LHCN-M2 (cell line): ENCODE measurements at regions not wholly inside any gene's neighbourhood (a gene's known extent, or its start where the extent isn't known, plus 50 kb on each side); places are given as distances from the start of the nearest gene placed in this dataset.

Experiments used
- DNase-seq: peaks from one replicate; pipeline ENCODE4 v3.0.0-alpha.2; 2012; ENCODE audit warnings: low read depth

- DNase-seq, result no peak
Observed at GRCh38 chr11:134670247-134670782, 258.3 kb upstream of the B3GAT1 start.

- DNase-seq, result no peak
Observed at GRCh38 chr11:134669796-134670195, 257.8 kb upstream of the B3GAT1 start.

- no peak for DNase-seq
Observed at GRCh38 chr11:134668796-134669195, 256.8 kb upstream of the B3GAT1 start.

- no peak for DNase-seq
Observed at GRCh38 chr11:134668076-134668475, 256.0 kb upstream of the B3GAT1 start.

- no peak for DNase-seq
Observed at GRCh38 chr11:134667505-134667904, 255.5 kb upstream of the B3GAT1 start.

- DNase-seq, result no peak
Observed at GRCh38 chr11:134667175-134667500, 255.1 kb upstream of the B3GAT1 start.

- no peak for DNase-seq
Observed at GRCh38 chr11:134666273-134667174, 254.5 kb upstream of the B3GAT1 start.

GRCh38 chr11:134665571-134666270 is 253.7 kb upstream of the B3GAT1 start:
- no peak for DNase-seq

GRCh38 chr11:134665188-134665535 is 253.1 kb upstream of the B3GAT1 start:
- no peak for DNase-seq

- no peak for DNase-seq
Observed at GRCh38 chr11:134664447-134665187, 252.6 kb upstream of the B3GAT1 start.

GRCh38 chr11:134663506-134664313 is 251.7 kb upstream of the B3GAT1 start:
- DNase-seq, result no peak

- DNase-seq, result no peak
Observed at GRCh38 chr11:134662629-134663360, 250.8 kb upstream of the B3GAT1 start.

GRCh38 chr11:134661660-134662059 is 249.6 kb upstream of the B3GAT1 start:
- no peak for DNase-seq

GRCh38 chr11:134660416-134660815 is 248.4 kb upstream of the B3GAT1 start:
- DNase-seq, result no peak

- no peak for DNase-seq
Observed at GRCh38 chr11:134659882-134660281, 247.8 kb upstream of the B3GAT1 start.

GRCh38 chr11:134658481-134659225 is 246.6 kb upstream of the B3GAT1 start:
- no peak for DNase-seq

- no peak for DNase-seq
Observed at GRCh38 chr11:134657631-134658030, 245.6 kb upstream of the B3GAT1 start.

- DNase-seq, result no peak
Observed at GRCh38 chr11:134656861-134657540, 245.0 kb upstream of the B3GAT1 start.
